ENCODE measurements at regions not wholly inside any gene's neighbourhood (a gene's known extent, or its start where the extent isn't known, plus 50 kb on each side); places are given as distances from the start of the nearest gene placed in this dataset.

DNA sequence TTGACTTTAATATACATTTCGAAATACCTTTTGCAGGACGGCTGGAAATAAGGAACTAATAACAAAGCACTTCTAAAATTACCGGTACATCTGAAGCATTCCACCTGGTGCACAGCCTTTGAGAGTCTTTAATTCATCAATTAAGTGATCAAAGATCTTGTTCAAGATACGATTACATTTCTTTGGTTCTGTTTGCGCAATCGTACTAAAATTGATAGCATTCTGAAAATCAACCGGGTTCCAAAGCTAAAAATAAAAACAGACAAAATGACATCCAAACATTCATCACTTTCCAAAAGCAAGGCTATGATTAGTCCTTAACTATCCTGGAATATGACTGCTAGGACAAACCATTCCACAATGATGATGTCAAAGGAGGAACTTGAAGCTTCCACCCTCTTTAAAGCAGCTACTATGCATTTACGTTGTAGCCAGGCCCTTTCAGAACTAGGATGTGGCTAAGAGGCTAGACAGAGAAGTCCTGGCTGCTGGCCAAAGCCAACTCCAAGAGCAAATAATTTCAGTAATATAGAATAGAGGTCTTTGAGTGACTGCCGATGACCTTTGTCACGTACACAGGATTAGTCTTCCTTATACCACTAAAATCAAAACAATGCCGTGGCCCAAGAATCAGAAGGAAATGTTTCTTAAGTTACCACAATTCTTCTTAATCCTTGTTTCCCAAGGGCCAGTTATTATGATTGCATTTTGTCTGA is 299.8 kb upstream of the PSMD7 start:
- H3K9me3 ChIP-seq (ENCODE audit: control insufficient read depth in 1 of 2, insufficient read depth in 1 of 2, low read depth in 1 of 2, low read length in 2 of 2), result no peaks in the 10 kb centered on the region
- H3K4me3 ChIP-seq (replicated peaks in 1 of 2; ENCODE audit: low read depth in 1 of 2, low read length in 2 of 2), result no peak overlapping the region
- no peak for TF ChIP-seq POLR2A (IDR thresholded peaks at IDR 0.05; ENCODE audit: borderline replicate concordance, extremely low read depth, insufficient read depth, insufficient read length)
- TF ChIP-seq CBX3 (IDR thresholded peaks at IDR 0.05; ENCODE audit: low read depth), result no peak
- TF ChIP-seq YY1 (IDR thresholded peaks at IDR 0.05; ENCODE audit: extremely low read depth, insufficient replicate concordance, low read depth, low read length), result no peak
- TF ChIP-seq, protein P1, sequence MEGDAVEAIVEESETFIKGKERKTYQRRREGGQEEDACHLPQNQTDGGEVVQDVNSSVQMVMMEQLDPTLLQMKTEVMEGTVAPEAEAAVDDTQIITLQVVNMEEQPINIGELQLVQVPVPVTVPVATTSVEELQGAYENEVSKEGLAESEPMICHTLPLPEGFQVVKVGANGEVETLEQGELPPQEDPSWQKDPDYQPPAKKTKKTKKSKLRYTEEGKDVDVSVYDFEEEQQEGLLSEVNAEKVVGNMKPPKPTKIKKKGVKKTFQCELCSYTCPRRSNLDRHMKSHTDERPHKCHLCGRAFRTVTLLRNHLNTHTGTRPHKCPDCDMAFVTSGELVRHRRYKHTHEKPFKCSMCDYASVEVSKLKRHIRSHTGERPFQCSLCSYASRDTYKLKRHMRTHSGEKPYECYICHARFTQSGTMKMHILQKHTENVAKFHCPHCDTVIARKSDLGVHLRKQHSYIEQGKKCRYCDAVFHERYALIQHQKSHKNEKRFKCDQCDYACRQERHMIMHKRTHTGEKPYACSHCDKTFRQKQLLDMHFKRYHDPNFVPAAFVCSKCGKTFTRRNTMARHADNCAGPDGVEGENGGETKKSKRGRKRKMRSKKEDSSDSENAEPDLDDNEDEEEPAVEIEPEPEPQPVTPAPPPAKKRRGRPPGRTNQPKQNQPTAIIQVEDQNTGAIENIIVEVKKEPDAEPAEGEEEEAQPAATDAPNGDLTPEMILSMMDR (IDR thresholded peaks at IDR 0.05 in 2 of 3, conservative IDR thresholded peaks at IDR 0.05 in 1 of 3; ENCODE audit: borderline replicate concordance in 1 of 3, insufficient read depth in 1 of 3, low read depth in 2 of 3, low read length in 2 of 3), result no peak
- TF ChIP-seq JUND (IDR thresholded peaks at IDR 0.05), result no peak
- TF ChIP-seq EGR1 (IDR thresholded peaks at IDR 0.05; ENCODE audit: low read depth), result no peak
- TF ChIP-seq RAD21 (IDR thresholded peaks at IDR 0.05; ENCODE audit: low read depth), result no peak
- no peak for TF ChIP-seq ZFX (IDR thresholded peaks at IDR 0.05)
- no peak for TF ChIP-seq SRF (IDR thresholded peaks at IDR 0.05; ENCODE audit: low read depth)
- TF ChIP-seq CEBPB (IDR thresholded peaks at IDR 0.05; ENCODE audit: low read depth), result no peak
- no peak for TF ChIP-seq FOSL1 (IDR thresholded peaks at IDR 0.05; ENCODE audit: low read depth)
- no peaks in the 10 kb centered on the region for H3K4me1 ChIP-seq (ENCODE audit: control insufficient read depth in 1 of 2, insufficient read depth in 2 of 2, low read length in 2 of 2)
- H2AFZ ChIP-seq (ENCODE audit: low read depth, low read length, poor library complexity, severe bottlenecking), result no peak overlapping the region
- BruUV-seq (replicated peaks), result no TSS peak
- no peak overlapping the region for H3K9ac ChIP-seq (ENCODE audit: low read length)
- H3K4me2 ChIP-seq (ENCODE audit: low read length), result no peak overlapping the region
- ATAC-seq, result no peak
- ChIA-PET RAD21 (ENCODE audit: low non-redundant PET in 1 of 2, low total read pairs in 2 of 2, uncharacterized antibody in 2 of 2, unreplicated experiment in 2 of 2) (no interaction called here), CTCF (no interaction called here), POLR2A (no interaction called here)
- peaks cover 4% of the 10 kb centered on the region; the same call in 1 of the 2 replicates for H3K27me3 ChIP-seq (ENCODE audit: insufficient read depth, low read length)
- no peaks in the 10 kb centered on the region for H3K36me3 ChIP-seq (ENCODE audit: control insufficient read depth in 1 of 2, insufficient read depth in 2 of 2, low read length in 2 of 2)
- DNase-seq (ENCODE audit: low read depth, low spot score), result no peak
- H3K27ac ChIP-seq (ENCODE audit: low read depth, low read length), result no peak overlapping the region
- H3K79me2 ChIP-seq (ENCODE audit: insufficient read depth, low read length), result no peaks in the 10 kb centered on the region
- no peaks in the 10 kb centered on the region for H3K9me2 ChIP-seq (ENCODE audit: insufficient read depth)
- H4K20me1 ChIP-seq (ENCODE audit: insufficient read depth), result no peaks in the 10 kb centered on the region
- intact Hi-C loops (cut with micrococcal nuclease), result no loop called here
